Gastrocnemius medialis (tissue), 4 donors: ENCODE measurements at regions not wholly inside any gene's neighbourhood (a gene's known extent, or its start where the extent isn't known, plus 50 kb on each side); places are given as distances from the start of the nearest gene placed in this dataset.

Experiments used
- ATAC-seq, 2 donors: fragments of 150-250 bp; one replicate each; pipeline ENCODE4 v1.9.1; 2016
- DNase-seq, 2 donors: peaks; one replicate each; pipeline ENCODE4 v3.0.0-alpha.2; 2019
- H3K27ac ChIP-seq, 4 donors: fragments of 200-600 bp; sonication (generic); 1 replicate in 1 of 4; 2 replicates in 3 of 4; pipeline ENCODE4 v1.5.1; 2016 to 2018; ENCODE audit warnings: mild to moderate bottlenecking in 2 of 4, moderate library complexity in 1 of 4
- H3K27me3 ChIP-seq, 3 donors: fragments of 200-600 bp; sonication (generic) in 2 of 3; 1 replicate in 1 of 3; 2 replicates in 2 of 3; pipeline versions ENCODE4 v1.5.1 to v1.6.0; 2016 to 2019; ENCODE audit warnings: mild to moderate bottlenecking in 1 of 3, moderate library complexity in 1 of 3
- H3K36me3 ChIP-seq, 2 donors: fragments of 200-600 bp; sonication (generic) in 1 of 2; one replicate each; pipeline ENCODE4 v1.5.1; 2017 to 2018
- H3K4me1 ChIP-seq, 2 donors: fragments of 200-600 bp; sonication (generic) in 1 of 2; one replicate each; pipeline ENCODE4 v1.5.1; 2016 to 2017; ENCODE audit warnings: mild to moderate bottlenecking in 2 of 2
- H3K4me3 ChIP-seq, 4 donors: fragments of 200-600 bp; sonication (generic) in 3 of 4; 1 replicate in 1 of 4; 2 replicates in 3 of 4; pipeline ENCODE4 v1.5.1; 2016 to 2019; ENCODE audit warnings: mild to moderate bottlenecking in 2 of 4
- H3K9me3 ChIP-seq, 3 donors: fragments of 200-600 bp; sonication (generic) in 2 of 3; 1 replicate in 1 of 3; 2 replicates in 2 of 3; pipeline ENCODE4 v1.5.1; 2016 to 2019
- POLR2A ChIP-seq, 2 donors: fragments of 450-650 bp; IDR thresholded peaks; one replicate each; pipeline ENCODE4 v1.6.1; 2017; ENCODE audit warnings: antibody characterized with exemption in 2 of 2, mild to moderate bottlenecking in 2 of 2, moderate library complexity in 2 of 2
- in situ Hi-C, 4 donors: fragments of 200-750 bp; cut with MboI; loops; one replicate each; pipeline versions ENCODE4 v1.15.0 to v1.8.0; 2017; ENCODE audit warnings: low sequenced_read_pairs in 4 of 4
- intact Hi-C: fragments of 100-400 bp; cut with DNase I; formaldehyde crosslinking; loops from one replicate; pipeline ENCODE4 v1.15.1; 2023; ENCODE audit warnings: low total_unique reads
- TF ChIP-seq, protein P1 (sequence below), 5 experiments: fragments of 450-650 bp in 3 of 5; fragments of 200-600 bp in 2 of 5; sonication (generic) in 2 of 5; IDR thresholded peaks in 4 of 5; conservative IDR thresholded peaks in 1 of 5; 1 replicate in 4 of 5; 2 replicates in 1 of 5; pipeline ENCODE4 v1.5.1; 2016 to 2019; ENCODE audit warnings: antibody characterized with exemption in 5 of 5, mild to moderate bottlenecking in 3 of 5, moderate library complexity in 3 of 5

DNA sequence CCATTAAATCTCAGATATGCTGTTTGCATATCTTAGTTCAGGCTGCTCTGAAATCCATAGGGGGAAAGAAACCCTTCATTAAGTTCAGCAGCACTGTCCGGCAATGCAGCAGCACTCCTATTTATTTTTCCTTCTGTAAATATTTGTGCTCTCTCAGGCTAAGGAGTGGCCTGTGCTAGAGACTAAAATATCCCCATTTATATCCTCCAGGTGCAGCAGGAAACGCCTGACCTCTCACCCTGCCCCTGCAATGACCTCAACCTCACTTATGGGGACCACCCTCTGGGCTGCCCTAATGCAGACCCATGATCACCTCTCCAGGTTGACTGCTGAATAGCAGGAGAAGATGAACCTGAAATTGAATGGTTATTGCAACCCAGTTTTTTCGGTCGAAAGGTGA lies 165.0 kb upstream of the ELAC2 start:
- H3K36me3 ChIP-seq = no peaks in the 10 kb centered on the region
- no peak for DNase-seq
- in situ Hi-C loops = no loop called here
- no peaks in the 10 kb centered on the region for H3K27me3 ChIP-seq
- H3K9me3 ChIP-seq = no peaks in the 10 kb centered on the region
- no peak for TF ChIP-seq POLR2A (IDR thresholded peaks at IDR 0.05)
- TF ChIP-seq, protein P1, sequence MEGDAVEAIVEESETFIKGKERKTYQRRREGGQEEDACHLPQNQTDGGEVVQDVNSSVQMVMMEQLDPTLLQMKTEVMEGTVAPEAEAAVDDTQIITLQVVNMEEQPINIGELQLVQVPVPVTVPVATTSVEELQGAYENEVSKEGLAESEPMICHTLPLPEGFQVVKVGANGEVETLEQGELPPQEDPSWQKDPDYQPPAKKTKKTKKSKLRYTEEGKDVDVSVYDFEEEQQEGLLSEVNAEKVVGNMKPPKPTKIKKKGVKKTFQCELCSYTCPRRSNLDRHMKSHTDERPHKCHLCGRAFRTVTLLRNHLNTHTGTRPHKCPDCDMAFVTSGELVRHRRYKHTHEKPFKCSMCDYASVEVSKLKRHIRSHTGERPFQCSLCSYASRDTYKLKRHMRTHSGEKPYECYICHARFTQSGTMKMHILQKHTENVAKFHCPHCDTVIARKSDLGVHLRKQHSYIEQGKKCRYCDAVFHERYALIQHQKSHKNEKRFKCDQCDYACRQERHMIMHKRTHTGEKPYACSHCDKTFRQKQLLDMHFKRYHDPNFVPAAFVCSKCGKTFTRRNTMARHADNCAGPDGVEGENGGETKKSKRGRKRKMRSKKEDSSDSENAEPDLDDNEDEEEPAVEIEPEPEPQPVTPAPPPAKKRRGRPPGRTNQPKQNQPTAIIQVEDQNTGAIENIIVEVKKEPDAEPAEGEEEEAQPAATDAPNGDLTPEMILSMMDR (IDR thresholded peaks at IDR 0.05 in 4 of 5, conservative IDR thresholded peaks at IDR 0.05 in 1 of 5) = no peak
- H3K4me3 ChIP-seq = no peak overlapping the region
- intact Hi-C loops = no loop called here
- H3K4me1 ChIP-seq = no peaks in the 10 kb centered on the region
- no peak for ATAC-seq
- no peak overlapping the region for H3K27ac ChIP-seq

DNA sequence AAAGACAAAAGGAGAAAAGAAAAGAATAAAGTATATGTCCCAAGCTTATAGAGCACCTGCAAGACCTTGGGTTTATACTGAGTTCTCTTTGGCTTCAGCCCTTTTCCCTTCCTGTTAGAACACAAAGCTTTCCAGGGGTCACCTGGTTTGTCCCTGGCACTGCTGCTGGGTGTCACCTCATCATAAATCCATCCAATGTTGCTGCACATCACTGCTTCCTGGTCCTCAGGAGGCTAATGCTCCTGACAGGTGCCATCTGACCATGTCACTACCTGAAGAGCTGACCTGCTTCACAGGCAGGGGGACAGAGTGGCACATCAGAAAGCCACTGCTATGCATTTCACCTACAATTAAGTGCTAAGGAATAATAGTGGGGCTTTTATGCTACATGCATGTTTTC lies 164.6 kb upstream of the ELAC2 start:
- Histone ChIP-seq H3K4me1 (no peaks in the 10 kb centered on the region), H3K4me3 (no peak overlapping the region), H3K36me3 (no peaks in the 10 kb centered on the region), H3K27me3 (no peaks in the 10 kb centered on the region), H3K9me3 (no peaks in the 10 kb centered on the region), H3K27ac (no peak overlapping the region)
- in situ Hi-C loops (no loop called here), intact Hi-C loops (no loop called here)
- DNase-seq (no peak), ATAC-seq (no peak)
- TF ChIP-seq, protein P1 (IDR thresholded peaks at IDR 0.05 in 4 of 5, conservative IDR thresholded peaks at IDR 0.05 in 1 of 5) = no peak
- TF ChIP-seq POLR2A (IDR thresholded peaks at IDR 0.05) = no peak

DNA sequence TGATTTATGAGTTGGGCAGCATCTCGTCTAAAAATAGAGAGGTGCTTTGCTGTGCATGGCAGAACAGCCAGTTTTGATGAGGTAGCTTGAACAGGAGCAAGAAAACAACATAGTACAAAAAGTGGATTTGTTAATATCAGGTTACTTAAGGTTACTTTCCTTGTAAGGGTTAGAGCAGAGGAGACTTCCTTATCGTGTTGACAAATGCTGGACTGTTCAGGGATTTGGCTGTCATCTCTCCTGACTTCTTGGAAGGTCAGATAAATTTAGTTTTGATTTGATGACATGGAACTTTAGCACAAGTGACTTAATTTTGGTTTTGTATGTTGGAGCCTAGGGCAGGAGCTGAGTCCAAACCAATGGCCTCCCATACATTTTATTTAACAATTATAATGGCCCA lies 163.9 kb upstream of the ELAC2 start:
- Histone ChIP-seq H3K36me3 (no peaks in the 10 kb centered on the region), H3K4me3 (no peak overlapping the region), H3K9me3 (no peaks in the 10 kb centered on the region), H3K27me3 (no peaks in the 10 kb centered on the region), H3K4me1 (no peaks in the 10 kb centered on the region), H3K27ac (no peak overlapping the region)
- in situ Hi-C loops (no loop called here), intact Hi-C loops (no loop called here)
- ATAC-seq (no peak), DNase-seq (no peak)
- TF ChIP-seq, protein P1 (IDR thresholded peaks at IDR 0.05 in 4 of 5, conservative IDR thresholded peaks at IDR 0.05 in 1 of 5) = no peak
- no peak for TF ChIP-seq POLR2A (IDR thresholded peaks at IDR 0.05)

DNA sequence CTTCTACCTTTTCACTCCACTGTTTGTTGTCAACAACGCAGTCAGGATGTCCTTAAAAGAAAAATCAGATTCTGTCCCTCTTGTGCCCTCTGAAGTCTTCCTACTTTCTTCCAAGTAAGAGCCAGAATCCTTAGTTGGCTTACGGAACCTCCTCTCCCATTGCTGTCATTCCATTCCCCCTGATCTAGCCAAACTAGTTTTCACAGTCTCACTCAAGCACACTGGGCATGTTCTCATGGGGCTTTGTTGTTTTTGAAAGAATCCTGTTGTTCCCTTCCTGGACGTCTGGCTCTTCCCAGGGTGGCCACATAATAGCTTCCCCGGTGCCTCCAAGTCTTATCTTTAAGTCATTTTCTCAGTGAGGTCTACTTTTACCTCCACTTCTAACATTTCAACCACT lies 158.6 kb upstream of the ELAC2 start:
- no peak overlapping the region for H3K4me3 ChIP-seq
- H3K27ac ChIP-seq = no peak overlapping the region
- no peak for DNase-seq
- H3K36me3 ChIP-seq = no peaks in the 10 kb centered on the region
- H3K27me3 ChIP-seq = no peaks in the 10 kb centered on the region
- ATAC-seq = no peak
- no peak for TF ChIP-seq POLR2A (IDR thresholded peaks at IDR 0.05)
- TF ChIP-seq, protein P1 (IDR thresholded peaks at IDR 0.05 in 4 of 5, conservative IDR thresholded peaks at IDR 0.05 in 1 of 5) = no peak
- in situ Hi-C loops = no loop called here
- no peaks in the 10 kb centered on the region for H3K9me3 ChIP-seq
- intact Hi-C loops = no loop called here
- H3K4me1 ChIP-seq = no peaks in the 10 kb centered on the region

DNA sequence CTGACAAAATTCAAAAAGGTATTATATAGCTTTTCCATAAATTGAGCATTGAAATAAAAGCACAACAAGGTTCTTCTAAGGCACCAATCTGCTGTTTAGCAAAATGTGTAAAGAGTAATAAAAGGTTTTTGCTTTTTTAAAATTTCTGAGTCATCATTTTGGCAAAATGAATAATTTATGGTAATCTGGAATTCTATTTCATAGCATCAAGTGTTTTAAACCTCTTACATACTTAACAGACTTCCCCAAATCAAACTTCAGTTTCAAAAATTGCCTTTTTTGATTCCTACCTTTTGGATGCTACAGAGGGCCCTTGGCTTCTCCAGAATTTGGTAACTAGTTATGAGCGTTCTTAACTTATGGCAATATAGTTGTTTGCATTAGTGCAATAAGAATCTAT lies 154.0 kb upstream of the ELAC2 start:
- Histone ChIP-seq H3K9me3 (no peaks in the 10 kb centered on the region), H3K4me3 (no peak overlapping the region), H3K4me1 (no peaks in the 10 kb centered on the region), H3K36me3 (no peaks in the 10 kb centered on the region), H3K27me3 (no peaks in the 10 kb centered on the region), H3K27ac (no peak overlapping the region)
- in situ Hi-C loops (no loop called here), intact Hi-C loops (no loop called here)
- DNase-seq = no peak
- no peak for TF ChIP-seq POLR2A (IDR thresholded peaks at IDR 0.05)
- TF ChIP-seq, protein P1 (IDR thresholded peaks at IDR 0.05 in 4 of 5, conservative IDR thresholded peaks at IDR 0.05 in 1 of 5) = no peak
- ATAC-seq = no peak
